Glomerular endothelial cell (primary cell): ENCODE measurements at regions not wholly inside any gene's neighbourhood (a gene's known extent, or its start where the extent isn't known, plus 50 kb on each side); places are given as distances from the start of the nearest gene placed in this dataset.
"Not testable (repeated sequence)": the region's sequence is repeated elsewhere in the genome, so short reads cannot be mapped to it uniquely, and the experiment has no call there.

ENCODE experiments used
- DNase-seq: peaks from one replicate; pipeline ENCODE4 v3.0.0-alpha.2; 2011; ENCODE audit warnings: low read depth, low spot score; ENCODE audit errors: extremely low read depth

DNA sequence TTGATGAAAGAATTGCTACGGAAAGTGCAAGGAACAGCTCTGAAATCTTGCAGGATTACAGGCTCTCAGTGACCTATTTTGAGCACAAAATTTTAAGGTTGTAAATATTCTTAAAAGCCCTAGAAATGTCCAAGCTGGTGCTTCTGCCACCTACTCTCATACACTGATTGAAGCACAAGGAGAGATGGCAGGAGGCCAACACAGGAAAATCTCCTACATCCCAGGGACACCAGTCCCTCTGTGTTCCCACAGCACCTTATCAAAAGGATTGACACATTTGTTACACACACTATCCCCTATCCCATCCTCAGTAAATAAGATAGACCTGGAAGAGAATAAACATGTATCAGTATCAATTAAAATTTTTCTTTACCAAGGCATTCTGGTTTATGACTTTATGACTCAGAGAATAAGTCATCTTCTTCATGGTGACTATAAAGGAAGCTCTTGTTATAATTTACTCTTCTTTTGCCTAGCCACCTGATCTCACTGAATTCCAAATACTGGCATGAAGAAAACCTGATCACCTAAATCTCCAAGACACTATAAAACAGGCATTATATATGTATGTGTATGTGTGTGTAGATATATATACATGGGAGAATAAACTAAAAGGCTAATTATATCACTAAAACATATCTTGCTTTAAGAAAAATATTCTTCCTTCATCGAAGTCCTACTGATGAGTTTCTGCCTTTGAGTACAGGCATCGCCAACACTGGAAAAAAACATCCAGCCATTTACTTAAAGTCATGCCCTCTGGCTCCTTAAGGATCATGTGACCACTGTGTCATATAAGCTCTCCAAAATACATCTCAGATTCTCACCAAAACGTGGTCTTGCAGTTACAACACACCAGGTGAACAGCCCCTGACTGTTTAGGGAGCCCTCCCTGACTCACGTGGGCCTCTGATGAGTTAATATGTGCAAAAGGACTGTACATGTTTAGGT lies 208.1 kb upstream of the NR2F2 start:
- no peak for DNase-seq

DNA sequence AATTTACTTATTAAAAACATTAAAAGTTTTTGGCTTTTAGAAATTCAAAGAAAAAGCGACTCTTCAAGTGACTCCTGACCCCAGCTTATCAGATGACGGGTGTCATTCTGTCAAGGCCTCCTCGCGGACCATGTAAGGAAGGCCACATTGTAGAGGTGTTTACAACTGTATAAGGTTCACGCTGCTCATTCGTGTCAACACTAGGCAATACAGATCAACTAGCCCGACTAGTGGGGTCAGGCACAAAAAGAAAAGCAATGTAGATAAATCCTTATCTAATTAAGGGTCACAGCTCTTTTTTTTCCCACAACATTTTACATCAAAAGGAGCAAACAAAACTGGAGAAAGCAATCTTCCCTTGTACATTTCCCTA lies 207.5 kb upstream of the NR2F2 start:
- DNase-seq: no peak

DNA sequence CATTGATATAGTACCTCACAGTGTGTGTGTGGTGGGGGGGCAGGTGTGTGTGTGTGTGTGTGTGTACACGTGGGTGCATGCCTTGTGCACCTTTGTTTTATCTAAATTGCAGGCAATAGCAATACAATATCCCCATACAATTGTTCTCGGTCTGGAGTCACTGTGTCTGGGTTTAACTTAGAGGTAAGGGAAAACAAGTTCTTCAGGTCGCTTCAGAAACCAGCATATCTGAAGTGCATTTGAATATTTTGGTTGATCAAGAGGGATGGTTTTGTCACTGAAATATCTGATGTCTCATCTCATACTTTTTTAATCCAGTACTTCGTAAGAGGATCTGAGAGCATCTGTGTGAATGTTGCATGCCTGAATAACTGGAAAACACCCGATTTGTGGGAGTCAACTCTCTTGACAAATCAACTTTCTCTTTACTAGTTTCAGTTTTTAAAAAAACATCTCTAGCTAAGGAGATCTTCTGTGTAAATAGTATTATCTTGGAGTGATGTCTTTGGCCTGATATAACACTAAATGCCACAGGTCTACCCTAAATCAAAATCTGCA lies 206.8 kb upstream of the NR2F2 start:
- DNase-seq: no peak

DNA sequence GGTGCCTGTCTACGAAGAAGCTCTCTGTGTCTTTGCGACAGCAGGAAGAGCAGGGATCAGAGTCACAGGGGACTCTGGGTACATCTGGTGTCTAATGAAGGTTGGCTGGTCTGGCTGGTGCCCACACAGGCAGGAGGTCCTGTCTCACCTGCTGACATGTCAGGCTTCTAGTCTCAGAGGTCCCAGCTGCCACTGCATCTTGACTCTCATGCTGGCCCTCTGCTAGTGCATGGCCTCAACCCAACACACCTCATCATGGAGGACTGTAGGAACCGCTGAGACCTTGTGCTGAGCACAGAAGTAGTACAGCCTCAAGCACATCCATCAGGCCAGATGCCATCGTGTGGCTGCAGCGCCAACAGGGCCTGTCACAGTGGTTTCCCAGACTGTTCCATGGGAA lies 206.1 kb upstream of the NR2F2 start:
- DNase-seq: no peak

- no peak for DNase-seq
These were observed 204.6 kb upstream of the NR2F2 start for GRCh38 chr15:96125721-96126415.

- no peak for DNase-seq
These were observed 203.6 kb upstream of the NR2F2 start for GRCh38 chr15:96126859-96127258.

DNA sequence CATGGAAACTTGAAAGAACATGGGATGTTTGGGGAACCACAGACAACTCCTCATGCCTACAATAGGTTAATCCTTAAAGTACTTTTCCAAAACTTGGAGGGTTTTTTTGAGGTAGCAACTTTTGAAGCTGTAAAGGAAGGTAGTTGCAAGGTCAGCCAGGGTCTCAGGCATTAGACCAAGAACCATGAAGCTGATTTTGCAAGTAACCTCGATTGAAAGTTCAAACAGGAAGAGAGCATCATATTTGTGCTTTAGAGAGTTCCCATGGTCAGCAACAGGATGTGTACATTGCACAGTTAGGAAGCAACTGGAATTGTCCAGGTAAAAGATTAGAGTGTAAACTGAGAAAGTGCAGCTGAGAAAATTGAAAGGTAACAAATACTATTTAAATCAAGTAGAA lies 199.8 kb upstream of the NR2F2 start:
- DNase-seq: no peak

DNA sequence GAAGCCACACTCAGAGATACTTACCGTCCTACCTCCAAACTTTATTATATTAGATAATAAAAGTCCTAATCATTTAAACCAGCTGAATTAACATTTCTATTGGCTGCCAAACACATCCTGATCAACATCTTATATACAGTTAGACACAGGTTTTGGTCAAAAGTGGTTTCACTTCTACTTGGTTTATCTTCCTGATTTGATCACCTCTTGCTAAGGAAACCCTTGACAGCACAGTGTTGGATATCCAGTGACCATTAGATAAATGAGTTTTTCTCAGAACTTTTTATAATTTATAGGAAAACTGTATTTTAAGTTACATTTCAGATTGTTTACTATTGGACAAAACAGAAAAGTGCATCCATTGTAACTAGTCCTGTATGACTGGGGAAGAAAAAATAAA lies 198.4 kb upstream of the NR2F2 start:
- DNase-seq: no peak

DNA sequence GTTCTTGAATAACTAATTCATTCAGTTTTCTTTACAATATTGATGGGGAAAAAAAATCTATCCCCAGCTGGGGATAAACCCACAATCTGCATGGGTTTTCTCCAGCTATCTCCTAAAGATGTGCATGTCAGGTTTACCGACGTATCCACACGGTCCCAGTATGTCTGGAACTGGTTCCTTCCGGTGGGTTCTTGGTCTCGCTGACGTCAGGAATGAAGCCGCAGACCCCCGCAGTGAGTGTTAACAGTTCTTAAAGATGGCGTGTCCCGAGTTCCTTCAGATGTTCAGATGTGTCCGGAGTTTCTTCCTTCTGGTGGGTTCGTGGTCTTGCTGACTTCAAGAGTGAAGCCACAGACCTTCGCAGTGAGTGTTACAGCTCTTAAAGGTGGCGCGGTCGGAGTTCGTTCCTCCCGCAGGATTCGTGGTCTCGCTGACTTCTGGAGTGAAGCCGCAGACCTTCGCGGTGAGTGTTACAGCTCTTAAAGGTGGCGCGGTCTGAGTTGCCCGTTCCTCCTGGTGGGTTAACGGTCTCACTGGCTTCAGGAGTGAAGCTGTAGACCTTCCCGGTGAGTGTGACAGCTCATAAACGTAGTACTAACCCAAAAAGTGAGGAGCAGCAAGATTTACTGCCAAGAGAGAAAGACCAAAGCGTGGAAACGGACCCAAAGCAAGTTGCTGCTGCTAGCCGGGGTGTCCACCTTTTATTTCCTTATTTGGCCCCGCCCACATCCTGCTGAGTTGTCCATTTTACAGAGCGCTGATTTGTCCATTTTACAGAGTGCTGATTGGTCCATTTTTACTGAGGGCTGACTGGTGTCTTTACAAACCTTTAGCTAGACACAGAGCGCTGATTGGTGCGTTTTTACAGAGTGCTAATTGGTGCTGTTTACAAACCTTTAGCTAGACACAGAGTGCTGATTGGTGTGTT lies 195.1 kb upstream of the NR2F2 start:
- no peak for DNase-seq

DNA sequence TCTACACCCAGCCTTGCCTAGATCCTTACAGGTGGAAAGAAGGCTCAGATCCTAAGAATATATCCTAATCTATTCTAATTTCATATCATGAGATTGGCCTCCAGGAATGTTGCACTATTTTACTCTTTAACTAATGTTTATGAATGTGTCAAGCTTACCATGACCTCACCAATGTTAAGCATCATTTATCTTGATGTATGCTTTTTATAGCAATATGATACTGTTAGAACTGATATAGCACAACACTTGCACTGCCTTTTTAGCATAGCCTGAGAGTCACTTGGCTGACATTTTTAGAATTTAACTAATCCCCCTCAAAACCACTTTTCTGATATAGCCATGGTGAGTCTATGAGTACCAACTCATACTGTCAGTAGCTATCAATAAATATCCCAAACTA lies 191.5 kb upstream of the NR2F2 start:
- no peak for DNase-seq

- no peak for DNase-seq
These were observed 188.0 kb upstream of the NR2F2 start for GRCh38 chr15:96142498-96142897.

GRCh38 chr15:96144734-96145133 lies 185.8 kb upstream of the NR2F2 start:
- DNase-seq: no peak

DNA sequence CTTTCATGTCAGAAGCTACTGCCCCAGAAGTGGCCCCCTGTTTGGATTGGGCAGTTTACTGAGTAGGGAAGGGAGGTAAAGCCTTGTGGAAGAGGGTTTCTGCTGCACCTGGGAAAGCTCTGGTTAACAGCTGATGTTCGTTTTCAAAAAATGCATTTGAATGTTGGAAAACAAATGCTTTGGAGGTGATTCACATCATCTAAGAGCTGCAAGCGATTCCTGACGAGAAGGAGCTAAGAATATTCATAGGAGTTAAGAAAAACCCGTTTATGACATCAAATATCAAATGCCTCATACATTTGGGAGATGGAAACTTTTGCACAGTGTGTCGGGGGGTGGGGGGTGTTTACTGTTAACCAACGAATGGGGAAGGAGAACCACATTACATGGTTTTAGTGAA lies 183.8 kb upstream of the NR2F2 start:
- DNase-seq: no peak

DNA sequence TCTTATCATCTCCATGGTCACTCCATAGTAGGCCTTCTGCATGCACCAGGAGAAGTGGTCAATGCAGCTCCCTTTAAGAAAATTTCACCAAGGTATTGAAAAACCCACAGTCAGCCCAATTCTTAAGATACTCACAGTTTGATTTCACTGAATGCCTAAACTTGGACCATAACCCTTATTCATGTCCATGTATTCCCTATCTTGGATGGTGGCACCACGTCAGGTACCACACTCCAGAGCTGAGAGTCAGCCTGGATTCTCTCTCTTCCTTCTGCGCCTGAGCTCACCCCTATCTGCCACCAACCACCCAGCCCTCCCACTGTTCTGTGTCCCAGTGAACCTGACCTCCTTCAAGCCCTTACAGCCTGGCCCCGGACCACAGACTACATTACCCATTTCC lies 183.2 kb upstream of the NR2F2 start:
- no peak for DNase-seq

GRCh38 chr15:96150254-96150653 lies 180.2 kb upstream of the NR2F2 start:
- DNase-seq: no peak

DNA sequence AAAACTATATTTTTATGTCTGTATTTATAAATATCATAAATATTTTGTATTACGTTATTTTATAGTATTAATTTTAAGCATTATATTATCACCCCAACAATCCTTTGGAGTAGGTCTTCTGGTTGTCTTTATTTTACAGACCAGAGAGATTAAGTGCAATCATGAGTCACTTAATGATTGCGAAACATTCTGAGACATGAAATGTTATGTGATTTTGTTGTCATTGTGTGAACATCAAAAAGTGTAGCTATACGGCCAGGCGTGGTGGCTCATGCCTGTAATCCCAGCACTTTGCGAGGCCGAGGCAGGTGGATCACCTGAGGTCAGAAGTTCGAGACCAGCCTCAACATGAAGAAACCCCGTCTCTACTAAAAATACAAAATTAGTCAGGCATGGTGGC lies 178.8 kb upstream of the NR2F2 start:
- DNase-seq: not testable (repeated sequence)

- DNase-seq: no peak
These were observed 176.6 kb upstream of the NR2F2 start for GRCh38 chr15:96153929-96154328.

- DNase-seq: peak; percentile 4
These were observed 171.6 kb upstream of the NR2F2 start for GRCh38 chr15:96158938-96159337.

GRCh38 chr15:96160269-96160668 lies 170.2 kb upstream of the NR2F2 start:
- peak; percentile 5 for DNase-seq

DNA sequence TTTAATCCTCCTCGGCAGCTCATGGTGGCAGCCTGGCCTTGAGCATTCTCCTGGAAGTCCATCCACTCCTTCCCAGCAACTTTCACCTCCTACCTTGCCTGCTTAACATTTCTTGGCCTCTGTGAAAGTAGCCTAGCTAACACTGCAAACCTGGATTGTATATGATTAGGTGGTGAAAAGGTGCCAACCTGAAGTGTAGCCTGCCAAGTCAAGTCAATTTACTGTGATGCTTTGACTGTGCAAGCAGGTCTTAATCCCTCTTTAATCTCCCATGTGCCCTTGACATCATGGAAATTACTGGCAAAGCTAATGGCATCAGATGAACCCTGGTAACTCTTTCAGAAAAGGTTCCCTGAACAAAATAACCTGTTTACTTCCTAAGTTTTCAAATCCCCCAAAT lies 169.7 kb upstream of the NR2F2 start:
- no peak for DNase-seq

- no peak for DNase-seq
These were observed 168.2 kb upstream of the NR2F2 start for GRCh38 chr15:96162322-96162721.
